IPS DF 6.9 (cell line): ENCODE measurements at regions not wholly inside any gene's neighbourhood (a gene's known extent, or its start where the extent isn't known, plus 50 kb on each side); places are given as distances from the start of the nearest gene placed in this dataset.

ENCODE experiments used
- DNase-seq: peaks from one replicate; pipeline ENCODE4 v3.0.0-alpha.2; 2013; ENCODE audit warnings: low read depth, low spot score
- H3K27ac ChIP-seq: one replicate; pipeline ENCODE4 v1.5.1; 2013; ENCODE audit warnings: low read length, control low read depth
- H3K27me3 ChIP-seq: 2 replicates; pipeline ENCODE4 v1.6.1; 2013; ENCODE audit warnings: mild to moderate bottlenecking, low read length; ENCODE audit not compliant: control insufficient read depth, insufficient read depth
- H3K36me3 ChIP-seq: 2 replicates; pipeline ENCODE4 v1.6.1; 2013; ENCODE audit warnings: low read length; ENCODE audit not compliant: control insufficient read depth, insufficient read depth
- H3K4me1 ChIP-seq: 2 replicates; pipeline ENCODE4 v1.6.1; 2013; ENCODE audit warnings: low read length; ENCODE audit not compliant: control insufficient read depth, insufficient read depth
- H3K4me3 ChIP-seq: 2 replicates; pipeline ENCODE4 v1.5.1; 2013; ENCODE audit warnings: mild to moderate bottlenecking, low read length
- H3K9me3 ChIP-seq: 2 replicates; pipeline ENCODE4 v1.6.1; 2013; ENCODE audit warnings: low read length, inconsistent platforms; ENCODE audit not compliant: control insufficient read depth, insufficient read depth
- WGBS: extraction: QIAGEN DNeasy Blood & Tissue Kit; methylation state at CpG from one replicate; pipeline ENCODE4 v1.1.7; 2013; ENCODE audit warnings: mixed read lengths, missing lambda C conversion rate; ENCODE audit not compliant: insufficient read length, insufficient coverage; 5-methylcytosine and 5-hydroxymethylcytosine counted together

- H3K4me3 ChIP-seq = no peak overlapping the region
- no CpG with 5 or more reads among the region's 5 CpGs for WGBS
These were observed 255.3 kb upstream of the SMARCA2 start for GRCh38 chr9:1759771-1760300.

GRCh38 chr9:1761807-1762206, 253.3 kb upstream of the SMARCA2 start:
- no peak overlapping the region for H3K4me3 ChIP-seq
- H3K27me3 ChIP-seq = no peaks in the 10 kb centered on the region
- no peaks in the 10 kb centered on the region for H3K36me3 ChIP-seq
- no peaks in the 10 kb centered on the region for H3K4me1 ChIP-seq
- no CpG with 5 or more reads among the region's 4 CpGs for WGBS
- no peaks in the 10 kb centered on the region for H3K9me3 ChIP-seq
- no peak for DNase-seq
- no peak overlapping the region for H3K27ac ChIP-seq

More at GRCh38 chr9:1759771-1760300, 255.3 kb upstream of the SMARCA2 start:
- H3K9me3 ChIP-seq = no peaks in the 10 kb centered on the region
- H3K27ac ChIP-seq = no peak overlapping the region
- no peaks in the 10 kb centered on the region for H3K27me3 ChIP-seq
- no peaks in the 10 kb centered on the region for H3K4me1 ChIP-seq
- DNase-seq = no peak
- H3K36me3 ChIP-seq = no peaks in the 10 kb centered on the region

- Histone ChIP-seq H3K9me3 (no peaks in the 10 kb centered on the region), H3K4me1 (no peaks in the 10 kb centered on the region), H3K27ac (no peak overlapping the region), H3K4me3 (no peak overlapping the region), H3K36me3 (no peaks in the 10 kb centered on the region), H3K27me3 (no peaks in the 10 kb centered on the region)
- no CpG with 5 or more reads among the region's 2 CpGs for WGBS
- DNase-seq = no peak
These were observed 249.1 kb upstream of the SMARCA2 start for GRCh38 chr9:1766042-1766441.

GRCh38 chr9:1768561-1768960, 246.6 kb upstream of the SMARCA2 start:
- H3K4me1 ChIP-seq = no peaks in the 10 kb centered on the region
- H3K9me3 ChIP-seq = no peaks in the 10 kb centered on the region
- H3K4me3 ChIP-seq = no peak overlapping the region
- no peak for DNase-seq
- no peaks in the 10 kb centered on the region for H3K36me3 ChIP-seq
- WGBS = no CpG with 5 or more reads among the region's 3 CpGs
- no peak overlapping the region for H3K27ac ChIP-seq
- no peaks in the 10 kb centered on the region; the same call in 1 of the 2 replicates for H3K27me3 ChIP-seq

- H3K9me3 ChIP-seq = no peaks in the 10 kb centered on the region
- no peak overlapping the region for H3K27ac ChIP-seq
- no peak for DNase-seq
- no peak overlapping the region for H3K4me3 ChIP-seq
- no peaks in the 10 kb centered on the region; the same call in 1 of the 2 replicates for H3K27me3 ChIP-seq
- H3K36me3 ChIP-seq = no peaks in the 10 kb centered on the region
- H3K4me1 ChIP-seq = no peaks in the 10 kb centered on the region; the same call in 1 of the 2 replicates
- no CpG with 5 or more reads among the region's 3 CpGs for WGBS
These were observed 243.9 kb upstream of the SMARCA2 start for GRCh38 chr9:1771094-1771789.

- DNase-seq = no peak
These were observed 239.9 kb upstream of the SMARCA2 start for GRCh38 chr9:1775230-1775629.

GRCh38 chr9:1776668-1777067, 238.5 kb upstream of the SMARCA2 start:
- Histone ChIP-seq H3K4me3 (no peak overlapping the region), H3K9me3 (no peaks in the 10 kb centered on the region), H3K27me3 (no peaks in the 10 kb centered on the region; the same call in 1 of the 2 replicates), H3K27ac (no peak overlapping the region), H3K36me3 (no peaks in the 10 kb centered on the region), H3K4me1 (no peaks in the 10 kb centered on the region; the same call in 1 of the 2 replicates)
- WGBS = no CpG with 5 or more reads among the region's 1 CpG
- no peak for DNase-seq

More at GRCh38 chr9:1775230-1775629, 239.9 kb upstream of the SMARCA2 start:
- no peaks in the 10 kb centered on the region; the same call in 1 of the 2 replicates for H3K27me3 ChIP-seq
- no peak overlapping the region for H3K4me3 ChIP-seq
- no peak overlapping the region for H3K27ac ChIP-seq
- no peaks in the 10 kb centered on the region; the same call in 1 of the 2 replicates for H3K4me1 ChIP-seq
- no peaks in the 10 kb centered on the region for H3K36me3 ChIP-seq
- H3K9me3 ChIP-seq = no peaks in the 10 kb centered on the region

GRCh38 chr9:1791191-1791590, 224.0 kb upstream of the SMARCA2 start:
- H3K36me3 ChIP-seq = no peaks in the 10 kb centered on the region
- no CpG with 5 or more reads among the region's 6 CpGs for WGBS

GRCh38 chr9:1794547-1795270, 220.4 kb upstream of the SMARCA2 start:
- no peak overlapping the region for H3K4me3 ChIP-seq
- WGBS = no CpG with 5 or more reads among the region's 5 CpGs
- H3K27me3 ChIP-seq = no peaks in the 10 kb centered on the region
- no peak for DNase-seq
- H3K4me1 ChIP-seq = no peaks in the 10 kb centered on the region
- H3K36me3 ChIP-seq = no peaks in the 10 kb centered on the region
- no peak overlapping the region for H3K27ac ChIP-seq
- no peaks in the 10 kb centered on the region for H3K9me3 ChIP-seq

More at GRCh38 chr9:1791191-1791590, 224.0 kb upstream of the SMARCA2 start:
- Histone ChIP-seq H3K4me3 (no peak overlapping the region), H3K27ac (no peak overlapping the region), H3K9me3 (no peaks in the 10 kb centered on the region), H3K27me3 (no peaks in the 10 kb centered on the region), H3K4me1 (no peaks in the 10 kb centered on the region)
- DNase-seq = no peak

- no CpG with 5 or more reads among the region's 4 CpGs for WGBS
- no peak for DNase-seq
- H3K4me3 ChIP-seq = no peak overlapping the region
- no peaks in the 10 kb centered on the region for H3K4me1 ChIP-seq
- no peak overlapping the region for H3K27ac ChIP-seq
- H3K9me3 ChIP-seq = no peaks in the 10 kb centered on the region
- H3K27me3 ChIP-seq = no peaks in the 10 kb centered on the region
- H3K36me3 ChIP-seq = no peaks in the 10 kb centered on the region
These were observed 210.8 kb upstream of the SMARCA2 start for GRCh38 chr9:1804128-1804865.
